ENCODE measurements at regions not wholly inside any gene's neighbourhood (a gene's known extent, or its start where the extent isn't known, plus 50 kb on each side); places are given as distances from the start of the nearest gene placed in this dataset.

- no peak for TF ChIP-seq CTCF (IDR thresholded peaks at IDR 0.05; ENCODE audit: poor library complexity)
- TF ChIP-seq EZH2phosphoT487 (IDR thresholded peaks at IDR 0.05; ENCODE audit: low read depth, severe bottlenecking, unreplicated experiment), result no peak
These were observed 1471.8 kb downstream of the PCDH7 start for GRCh38 chr4:32191961-32192360.
